Osteocyte (in vitro differentiated cells): ENCODE measurements at regions not wholly inside any gene's neighbourhood (a gene's known extent, or its start where the extent isn't known, plus 50 kb on each side); places are given as distances from the start of the nearest gene placed in this dataset.

Experiments used
- DNase-seq: peaks from one replicate; pipeline ENCODE4 v3.0.0; 2021; ENCODE audit warnings: mixed read lengths; ENCODE audit not compliant: unreplicated experiment; ENCODE audit errors: extremely low spot score
- H3K27ac Mint-ChIP-seq: one replicate; pipeline ENCODE4 v1.8.0; 2021; ENCODE audit warnings: mild to moderate bottlenecking, mixed read lengths; ENCODE audit not compliant: unreplicated experiment
- H3K27me3 Mint-ChIP-seq: one replicate; pipeline ENCODE4 v1.8.0; 2021; ENCODE audit warnings: mixed read lengths; ENCODE audit not compliant: unreplicated experiment
- H3K36me3 Mint-ChIP-seq: one replicate; pipeline ENCODE4 v1.8.0; 2021; ENCODE audit warnings: mixed read lengths; ENCODE audit not compliant: unreplicated experiment
- H3K4me1 Mint-ChIP-seq: one replicate; pipeline ENCODE4 v1.8.0; 2021; ENCODE audit warnings: mixed read lengths; ENCODE audit not compliant: unreplicated experiment
- H3K4me3 Mint-ChIP-seq: one replicate; pipeline ENCODE4 v1.8.0; 2021; ENCODE audit warnings: mild to moderate bottlenecking, moderate library complexity, mixed read lengths; ENCODE audit not compliant: unreplicated experiment
- H3K9me3 Mint-ChIP-seq: one replicate; pipeline ENCODE4 v1.8.0; 2021; ENCODE audit warnings: mixed read lengths; ENCODE audit not compliant: unreplicated experiment
- TF ChIP-seq, protein P1 (sequence below): fragments of 200-600 bp; sonication (generic); IDR thresholded peaks from 2 replicates; pipeline ENCODE4 v1.5.0; 2021; ENCODE audit warnings: antibody characterized with exemption, mild to moderate bottlenecking, moderate library complexity

DNA sequence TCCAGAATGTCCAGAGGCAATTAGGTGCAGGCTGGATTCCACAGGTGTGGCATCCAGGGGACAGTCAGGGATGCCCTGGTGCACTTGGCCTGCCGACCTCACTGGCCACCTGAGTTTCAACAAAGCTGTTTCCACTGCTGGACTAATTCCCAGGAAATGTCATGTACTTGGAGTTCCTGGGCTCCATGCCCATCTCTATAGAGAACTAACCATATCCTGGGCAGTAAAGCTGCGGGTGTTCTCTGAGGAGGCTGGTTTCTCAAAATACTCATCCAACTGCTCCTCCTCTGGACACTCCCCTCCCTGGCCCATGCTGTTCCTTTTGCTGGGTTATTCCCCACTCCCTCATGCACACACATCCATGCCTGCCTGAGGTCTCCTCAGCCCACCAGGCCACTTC lies 161.9 kb upstream of the SKOR2 start:
- Mint-ChIP-seq H3K4me1 (no peaks in the 10 kb centered on the region), H3K36me3 (no peaks in the 10 kb centered on the region), H3K9me3 (no peaks in the 10 kb centered on the region), H3K27ac (no peak overlapping the region), H3K4me3 (no peak overlapping the region), H3K27me3 (no peaks in the 10 kb centered on the region)
- TF ChIP-seq, protein P1, sequence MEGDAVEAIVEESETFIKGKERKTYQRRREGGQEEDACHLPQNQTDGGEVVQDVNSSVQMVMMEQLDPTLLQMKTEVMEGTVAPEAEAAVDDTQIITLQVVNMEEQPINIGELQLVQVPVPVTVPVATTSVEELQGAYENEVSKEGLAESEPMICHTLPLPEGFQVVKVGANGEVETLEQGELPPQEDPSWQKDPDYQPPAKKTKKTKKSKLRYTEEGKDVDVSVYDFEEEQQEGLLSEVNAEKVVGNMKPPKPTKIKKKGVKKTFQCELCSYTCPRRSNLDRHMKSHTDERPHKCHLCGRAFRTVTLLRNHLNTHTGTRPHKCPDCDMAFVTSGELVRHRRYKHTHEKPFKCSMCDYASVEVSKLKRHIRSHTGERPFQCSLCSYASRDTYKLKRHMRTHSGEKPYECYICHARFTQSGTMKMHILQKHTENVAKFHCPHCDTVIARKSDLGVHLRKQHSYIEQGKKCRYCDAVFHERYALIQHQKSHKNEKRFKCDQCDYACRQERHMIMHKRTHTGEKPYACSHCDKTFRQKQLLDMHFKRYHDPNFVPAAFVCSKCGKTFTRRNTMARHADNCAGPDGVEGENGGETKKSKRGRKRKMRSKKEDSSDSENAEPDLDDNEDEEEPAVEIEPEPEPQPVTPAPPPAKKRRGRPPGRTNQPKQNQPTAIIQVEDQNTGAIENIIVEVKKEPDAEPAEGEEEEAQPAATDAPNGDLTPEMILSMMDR: no peak
- DNase-seq: no peak

DNA sequence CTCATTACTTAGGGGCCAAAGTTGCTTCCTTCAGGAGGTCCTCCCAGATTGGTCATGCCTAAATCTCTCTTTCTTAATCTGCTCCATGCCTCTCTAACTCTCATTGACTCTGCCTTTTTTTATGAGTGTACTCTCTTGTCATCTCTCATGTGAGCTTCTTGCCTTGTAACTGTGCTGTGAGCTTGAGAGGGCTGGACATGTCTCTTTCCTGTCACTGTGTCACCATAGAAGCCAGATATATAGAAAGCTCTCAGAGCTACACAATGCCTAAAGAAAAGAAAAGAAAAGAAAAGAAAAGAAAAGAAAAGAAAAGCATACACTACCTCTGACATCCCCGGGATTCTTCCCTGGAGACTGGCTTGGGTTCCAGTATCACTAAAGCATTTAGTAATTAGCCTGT lies 161.5 kb upstream of the SKOR2 start:
- H3K4me1 Mint-ChIP-seq: no peaks in the 10 kb centered on the region
- H3K36me3 Mint-ChIP-seq: no peaks in the 10 kb centered on the region
- no peaks in the 10 kb centered on the region for H3K27me3 Mint-ChIP-seq
- no peaks in the 10 kb centered on the region for H3K9me3 Mint-ChIP-seq
- no peak for DNase-seq
- H3K4me3 Mint-ChIP-seq: no peak overlapping the region
- TF ChIP-seq, protein P1: no peak
- no peak overlapping the region for H3K27ac Mint-ChIP-seq

DNA sequence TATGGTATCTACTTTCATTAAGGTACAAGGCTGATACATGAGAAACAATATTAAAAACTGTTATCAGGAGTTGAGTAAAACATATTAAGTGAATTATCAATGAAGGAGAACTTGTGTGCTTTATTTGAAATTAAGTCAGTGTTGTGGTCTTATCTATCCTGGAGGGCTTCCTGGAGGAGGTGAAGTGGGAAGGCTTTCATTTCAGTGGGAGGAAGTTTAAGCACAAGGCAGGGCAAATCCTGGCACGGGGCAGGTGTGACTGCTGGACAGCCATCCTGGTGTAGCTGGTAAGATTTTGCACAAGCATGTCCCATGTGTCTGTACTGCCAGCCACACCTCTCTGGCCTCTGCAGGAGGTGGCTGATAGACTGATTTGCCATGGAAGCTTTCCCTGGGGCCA lies 159.7 kb upstream of the SKOR2 start:
- Mint-ChIP-seq H3K36me3 (no peaks in the 10 kb centered on the region), H3K4me3 (no peak overlapping the region), H3K27me3 (no peaks in the 10 kb centered on the region), H3K9me3 (no peaks in the 10 kb centered on the region), H3K4me1 (no peaks in the 10 kb centered on the region), H3K27ac (no peak overlapping the region)
- TF ChIP-seq, protein P1: no peak
- DNase-seq: no peak

DNA sequence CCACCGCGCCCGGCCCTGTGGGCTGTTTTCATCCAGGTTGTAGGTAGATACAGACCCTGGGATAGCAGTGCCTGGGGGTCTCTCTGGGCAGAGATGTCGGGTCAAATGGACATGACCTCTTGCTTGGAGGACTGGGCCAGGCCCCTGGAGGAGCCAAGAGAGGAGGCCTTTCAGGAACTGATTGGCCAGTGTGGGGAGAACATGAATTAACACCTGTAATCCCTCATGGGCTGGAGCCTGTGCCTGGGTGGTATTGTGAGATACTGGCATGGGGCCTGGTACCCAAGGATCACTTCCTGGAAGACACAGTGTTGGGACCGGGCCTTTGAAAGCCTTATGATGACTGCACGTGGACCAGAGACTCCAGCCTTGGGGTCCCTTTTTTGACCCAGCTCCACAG lies 158.7 kb upstream of the SKOR2 start:
- H3K4me1 Mint-ChIP-seq: no peaks in the 10 kb centered on the region

DNA sequence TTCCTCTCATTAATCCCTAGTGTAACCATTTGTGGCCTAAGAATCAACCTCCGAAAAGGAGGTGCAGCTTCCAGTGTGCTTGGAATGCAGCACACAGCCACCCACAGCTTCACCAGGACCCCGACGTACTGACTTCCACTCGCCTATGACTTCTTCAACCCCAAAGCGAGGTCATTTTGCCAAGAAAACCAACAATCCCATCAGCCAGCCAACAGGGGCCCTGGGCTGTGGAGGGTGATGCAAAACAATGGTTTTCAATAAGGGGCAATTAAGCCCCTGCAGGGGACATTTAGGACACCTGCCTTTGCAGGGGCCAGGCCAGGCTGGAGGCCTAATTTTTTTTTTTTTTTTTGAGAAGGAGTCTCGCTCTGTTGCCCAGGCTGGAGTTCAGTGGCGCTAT lies 158.1 kb upstream of the SKOR2 start:
- Mint-ChIP-seq H3K4me1 (no peaks in the 10 kb centered on the region), H3K27ac (no peak overlapping the region), H3K9me3 (peaks cover 9% of the 10 kb centered on the region), H3K4me3 (no peak overlapping the region), H3K36me3 (no peaks in the 10 kb centered on the region), H3K27me3 (no peaks in the 10 kb centered on the region)
- TF ChIP-seq, protein P1: no peak
- no peak for DNase-seq

More for the DNA sequence above, 158.7 kb upstream of the SKOR2 start:
- Mint-ChIP-seq H3K27ac (no peak overlapping the region), H3K27me3 (no peaks in the 10 kb centered on the region), H3K9me3 (peaks cover 4% of the 10 kb centered on the region), H3K4me3 (no peak overlapping the region), H3K36me3 (no peaks in the 10 kb centered on the region)
- TF ChIP-seq, protein P1: no peak
- DNase-seq: no peak
